ENCODE measurements at regions not wholly inside any gene's neighbourhood (a gene's known extent, or its start where the extent isn't known, plus 50 kb on each side); places are given as distances from the start of the nearest gene placed in this dataset.
"Not testable (repeated sequence)": the region's sequence is repeated elsewhere in the genome, so short reads cannot be mapped to it uniquely, and the experiment has no call there.

DNA sequence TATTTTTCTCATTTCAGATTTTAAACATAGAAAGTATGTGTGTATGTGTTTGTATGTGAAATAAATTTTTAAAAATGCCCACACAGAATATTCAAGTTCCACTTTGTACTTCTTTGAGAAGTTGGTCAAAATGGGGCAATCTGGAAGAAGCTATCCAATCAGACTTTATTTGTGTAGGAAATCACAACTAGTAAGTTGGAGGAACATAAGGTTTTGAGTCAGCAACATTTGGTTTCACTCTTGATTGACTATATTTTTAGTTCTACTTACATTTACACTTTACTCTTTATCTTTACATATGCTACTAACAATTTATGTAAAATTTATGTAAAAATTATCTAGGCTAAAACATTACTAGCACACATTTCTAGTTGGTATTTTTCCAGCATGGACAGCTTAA, 128.1 kb downstream of the ATXN7L3B start:
- no peak overlapping the region for H3K27ac ChIP-seq
- no peak for DNase-seq (ENCODE audit: low spot score)
- TF ChIP-seq, protein P1, sequence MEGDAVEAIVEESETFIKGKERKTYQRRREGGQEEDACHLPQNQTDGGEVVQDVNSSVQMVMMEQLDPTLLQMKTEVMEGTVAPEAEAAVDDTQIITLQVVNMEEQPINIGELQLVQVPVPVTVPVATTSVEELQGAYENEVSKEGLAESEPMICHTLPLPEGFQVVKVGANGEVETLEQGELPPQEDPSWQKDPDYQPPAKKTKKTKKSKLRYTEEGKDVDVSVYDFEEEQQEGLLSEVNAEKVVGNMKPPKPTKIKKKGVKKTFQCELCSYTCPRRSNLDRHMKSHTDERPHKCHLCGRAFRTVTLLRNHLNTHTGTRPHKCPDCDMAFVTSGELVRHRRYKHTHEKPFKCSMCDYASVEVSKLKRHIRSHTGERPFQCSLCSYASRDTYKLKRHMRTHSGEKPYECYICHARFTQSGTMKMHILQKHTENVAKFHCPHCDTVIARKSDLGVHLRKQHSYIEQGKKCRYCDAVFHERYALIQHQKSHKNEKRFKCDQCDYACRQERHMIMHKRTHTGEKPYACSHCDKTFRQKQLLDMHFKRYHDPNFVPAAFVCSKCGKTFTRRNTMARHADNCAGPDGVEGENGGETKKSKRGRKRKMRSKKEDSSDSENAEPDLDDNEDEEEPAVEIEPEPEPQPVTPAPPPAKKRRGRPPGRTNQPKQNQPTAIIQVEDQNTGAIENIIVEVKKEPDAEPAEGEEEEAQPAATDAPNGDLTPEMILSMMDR (IDR thresholded peaks at IDR 0.05), result no peak
- no peak overlapping the region for H3K4me3 ChIP-seq

- DNase-seq (ENCODE audit: low spot score), result no peak
- no peak overlapping the region for H3K4me3 ChIP-seq
- TF ChIP-seq, protein P1 (IDR thresholded peaks at IDR 0.05), result no peak
These were observed 133.8 kb downstream of the ATXN7L3B start for GRCh38 chr12:74671421-74671820.

DNA sequence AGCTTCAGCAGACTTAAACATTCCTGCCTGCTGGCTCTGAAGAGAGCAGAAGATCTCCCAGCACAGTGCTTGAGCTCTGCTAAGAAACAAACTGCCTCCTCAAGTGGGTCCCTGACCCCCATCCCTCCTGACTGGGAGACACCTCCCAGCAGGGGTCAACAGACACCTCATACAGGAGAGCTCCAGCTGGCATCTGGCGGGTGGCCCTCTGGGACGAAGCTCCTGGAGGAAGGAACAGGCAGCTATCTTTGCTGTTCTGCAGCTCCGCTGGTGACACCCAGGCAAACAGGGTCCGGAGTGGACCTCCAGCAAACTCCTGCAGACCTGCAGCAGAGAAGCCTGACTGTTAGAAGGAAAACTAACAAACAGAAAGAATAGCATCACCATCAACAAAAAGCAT, 139.3 kb downstream of the ATXN7L3B start:
- H3K27ac ChIP-seq; DNase-seq (ENCODE audit: low spot score); H3K4me3 ChIP-seq: not testable (repeated sequence)

More at GRCh38 chr12:74671421-74671820, 133.8 kb downstream of the ATXN7L3B start:
- H3K27ac ChIP-seq, result no peak overlapping the region

- TF ChIP-seq, protein P1 (IDR thresholded peaks at IDR 0.05), result no peak
- H3K27ac ChIP-seq, result no peak overlapping the region
- H3K4me3 ChIP-seq, result no peak overlapping the region
- DNase-seq (ENCODE audit: low spot score), result no peak
These were observed 147.8 kb downstream of the ATXN7L3B start for GRCh38 chr12:74685385-74685784.

GRCh38 chr12:74689071-74689655, 151.5 kb downstream of the ATXN7L3B start:
- TF ChIP-seq, protein P1 (IDR thresholded peaks at IDR 0.05), result no peak
- no peak overlapping the region for H3K27ac ChIP-seq
- no peak overlapping the region for H3K4me3 ChIP-seq
- DNase-seq (ENCODE audit: low spot score), result no peak

DNA sequence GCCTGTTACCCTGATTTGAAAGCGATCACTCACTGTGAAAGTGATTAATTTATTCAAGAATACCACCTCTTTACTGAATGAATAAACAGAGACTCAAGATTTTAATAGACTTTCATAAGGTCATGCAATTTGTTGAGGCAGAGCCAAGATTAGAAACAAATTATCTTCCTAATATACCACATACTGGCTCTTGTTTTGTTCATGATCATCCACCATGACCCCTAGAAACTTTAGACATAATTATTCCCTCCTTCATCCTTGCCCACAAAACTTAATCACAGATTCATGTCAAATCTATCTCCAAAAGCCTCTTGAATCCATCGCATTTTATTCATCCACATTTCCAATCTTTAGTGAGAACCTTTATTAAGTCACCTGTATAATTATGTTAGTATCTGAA, 152.3 kb downstream of the ATXN7L3B start:
- Histone ChIP-seq H3K4me3 (no peak overlapping the region), H3K27ac (no peak overlapping the region)
- TF ChIP-seq, protein P1 (IDR thresholded peaks at IDR 0.05), result no peak
- DNase-seq (ENCODE audit: low spot score), result no peak

DNA sequence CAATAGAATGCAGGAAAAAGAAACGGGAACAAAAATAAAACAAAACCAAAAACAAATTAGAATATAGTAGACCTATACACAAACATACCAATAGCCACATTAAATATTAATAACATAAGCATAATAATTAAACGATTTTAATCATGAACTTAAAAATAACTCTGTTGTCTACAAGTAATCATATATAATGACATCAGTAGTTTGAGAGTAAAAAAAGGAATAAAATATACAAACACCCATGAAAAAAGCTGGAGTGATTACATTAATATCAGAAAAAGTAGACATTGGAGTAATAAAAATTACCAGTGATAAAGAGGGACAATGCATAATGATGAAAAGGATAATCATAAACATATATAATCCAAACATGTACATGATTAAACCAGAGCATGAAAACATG, 181.8 kb downstream of the ATXN7L3B start:
- Histone ChIP-seq H3K27ac (no peak overlapping the region), H3K4me3 (no peak overlapping the region)
- TF ChIP-seq, protein P1 (IDR thresholded peaks at IDR 0.05), result no peak
- no peak for DNase-seq (ENCODE audit: low spot score)

Measured in coronary artery (tissue), 2 donors.